Effector CD8-positive, alpha-beta T cell (primary cell): ENCODE measurements at regions not wholly inside any gene's neighbourhood (a gene's known extent, or its start where the extent isn't known, plus 50 kb on each side); places are given as distances from the start of the nearest gene placed in this dataset.

Source experiments
- DNase-seq: peaks from one replicate; lab custom pipeline; 2025; lab: John Stamatoyannopoulos, UW

- no peak for DNase-seq
Measured at GRCh38 chr9:89911721-89912604, 307.2 kb downstream of the GADD45G start.

GRCh38 chr9:89912605-89912953 is 307.8 kb downstream of the GADD45G start:
- DNase-seq: no peak

- no peak for DNase-seq
Measured at GRCh38 chr9:89915187-89915586, 310.4 kb downstream of the GADD45G start.

- no peak for DNase-seq
Measured at GRCh38 chr9:89916001-89916597, 311.3 kb downstream of the GADD45G start.

GRCh38 chr9:89917861-89918260 is 313.0 kb downstream of the GADD45G start:
- no peak for DNase-seq

- no peak for DNase-seq
Measured at GRCh38 chr9:89919171-89919681, 314.4 kb downstream of the GADD45G start.

- DNase-seq: no peak
Measured at GRCh38 chr9:89920131-89920530, 315.3 kb downstream of the GADD45G start.

- DNase-seq: no peak
Measured at GRCh38 chr9:89920951-89921350, 316.1 kb downstream of the GADD45G start.

GRCh38 chr9:89922099-89922498 is 317.3 kb downstream of the GADD45G start:
- DNase-seq: no peak

GRCh38 chr9:89923174-89923573 is 318.4 kb downstream of the GADD45G start:
- no peak for DNase-seq

- no peak for DNase-seq
Measured at GRCh38 chr9:89923961-89924504, 319.2 kb downstream of the GADD45G start.

GRCh38 chr9:89924611-89925010 is 319.8 kb downstream of the GADD45G start:
- DNase-seq: no peak

- DNase-seq: no peak
Measured at GRCh38 chr9:89926167-89926566, 321.4 kb downstream of the GADD45G start.

GRCh38 chr9:89926691-89927220 is 321.9 kb downstream of the GADD45G start:
- DNase-seq: no peak

- DNase-seq: no peak
Measured at GRCh38 chr9:89928106-89928505, 323.3 kb downstream of the GADD45G start.

- no peak for DNase-seq
Measured at GRCh38 chr9:89928521-89929275, 323.9 kb downstream of the GADD45G start.

GRCh38 chr9:89929315-89929672 is 324.5 kb downstream of the GADD45G start:
- no peak for DNase-seq

GRCh38 chr9:89929673-89930480 is 325.1 kb downstream of the GADD45G start:
- DNase-seq: no peak

- DNase-seq: no peak
Measured at GRCh38 chr9:89933578-89933977, 328.8 kb downstream of the GADD45G start.

GRCh38 chr9:89935115-89935514 is 330.3 kb downstream of the GADD45G start:
- DNase-seq: no peak

GRCh38 chr9:89935801-89936200 is 331.0 kb downstream of the GADD45G start:
- no peak for DNase-seq
